ENCODE measurements at regions not wholly inside any gene's neighbourhood (a gene's known extent, or its start where the extent isn't known, plus 50 kb on each side); places are given as distances from the start of the nearest gene placed in this dataset.

GRCh38 chr13:97079726-97080125, 85.5 kb upstream of the OXGR1 start:
- CTCF ChIA-PET, result no interaction called here
- peaks cover 11% of the 10 kb centered on the region for H3K27me3 Mint-ChIP-seq

GRCh38 chr13:97082461-97083207, 88.4 kb upstream of the OXGR1 start:
- H3K4me3 Mint-ChIP-seq, result no peak overlapping the region
- H3K4me1 Mint-ChIP-seq, result no peaks in the 10 kb centered on the region
- H3K9me3 Mint-ChIP-seq, result peaks cover 4% of the 10 kb centered on the region
- ATAC-seq (ENCODE audit: low read depth) (no peak), DNase-seq (no peak)
- no peak for TF ChIP-seq CTCF (IDR thresholded peaks at IDR 0.05)
- POLR2A ChIA-PET, result no interaction called here
- peaks cover 9% of the 10 kb centered on the region for H3K27me3 Mint-ChIP-seq
- intact Hi-C loops (cut with micrococcal nuclease), result no loop called here
- no peak overlapping the region for H3K27ac Mint-ChIP-seq
- no peaks in the 10 kb centered on the region for H3K36me3 Mint-ChIP-seq (ENCODE audit: low read depth)
- CTCF ChIA-PET, result no interaction called here

More at GRCh38 chr13:97079726-97080125, 85.5 kb upstream of the OXGR1 start:
- peaks cover 4% of the 10 kb centered on the region for H3K9me3 Mint-ChIP-seq
- intact Hi-C loops (cut with micrococcal nuclease), result no loop called here
- ATAC-seq (ENCODE audit: low read depth), result no peak
- H3K36me3 Mint-ChIP-seq (ENCODE audit: low read depth), result no peaks in the 10 kb centered on the region
- H3K27ac Mint-ChIP-seq, result no peak overlapping the region
- POLR2A ChIA-PET, result no interaction called here
- H3K4me3 Mint-ChIP-seq, result no peak overlapping the region
- no peaks in the 10 kb centered on the region for H3K4me1 Mint-ChIP-seq
- DNase-seq, result no peak
- TF ChIP-seq CTCF (IDR thresholded peaks at IDR 0.05), result no peak

GRCh38 chr13:97091196-97091595, 96.9 kb upstream of the OXGR1 start:
- Mint-ChIP-seq H3K4me1 (no peaks in the 10 kb centered on the region), H3K36me3 (ENCODE audit: low read depth) (no peaks in the 10 kb centered on the region), H3K27me3 (no peaks in the 10 kb centered on the region), H3K27ac (no peak overlapping the region), H3K4me3 (no peak overlapping the region), H3K9me3 (peaks cover 5% of the 10 kb centered on the region)
- intact Hi-C loops (cut with micrococcal nuclease), result no loop called here
- ChIA-PET POLR2A (no interaction called here), CTCF (no interaction called here)
- DNase-seq (no peak), ATAC-seq (ENCODE audit: low read depth) (no peak)
- TF ChIP-seq CTCF (IDR thresholded peaks at IDR 0.05), result no peak

- no peak for TF ChIP-seq CTCF (IDR thresholded peaks at IDR 0.05)
- Mint-ChIP-seq H3K4me3 (no peak overlapping the region), H3K27ac (no peak overlapping the region), H3K27me3 (peaks cover 12% of the 10 kb centered on the region), H3K36me3 (ENCODE audit: low read depth) (no peaks in the 10 kb centered on the region), H3K4me1 (no peaks in the 10 kb centered on the region), H3K9me3 (no peaks in the 10 kb centered on the region)
- DNase-seq (no peak), ATAC-seq (ENCODE audit: low read depth) (no peak)
- intact Hi-C loops (cut with micrococcal nuclease), result no loop called here
- CTCF ChIA-PET, result interaction anchor here (1.4 kb wide), 1 partner anchor 9 kb away, joined by 5 read pairs; no protein-coding TSS in a partner anchor
- POLR2A ChIA-PET, result no interaction called here
These were observed 106.5 kb upstream of the OXGR1 start for GRCh38 chr13:97100821-97101220.

- Mint-ChIP-seq H3K27ac (no peak overlapping the region), H3K27me3 (peaks cover 12% of the 10 kb centered on the region), H3K4me3 (no peak overlapping the region), H3K36me3 (ENCODE audit: low read depth) (no peaks in the 10 kb centered on the region), H3K9me3 (no peaks in the 10 kb centered on the region), H3K4me1 (no peaks in the 10 kb centered on the region)
- no peak for ATAC-seq (ENCODE audit: low read depth)
- ChIA-PET POLR2A (no interaction called here), CTCF (interaction anchor here (1.4 kb wide), 1 partner anchor 8 kb away, joined by 5 read pairs; no protein-coding TSS in a partner anchor)
- TF ChIP-seq CTCF (IDR thresholded peaks at IDR 0.05), result no peak
- DNase-seq, result no peak
- intact Hi-C loops (cut with micrococcal nuclease), result no loop called here
These were observed 107.8 kb upstream of the OXGR1 start for GRCh38 chr13:97101912-97102708.

All from activated B cell treated with CpG ODN at 0.5 μM for 24 hours (primary cell).